Breast epithelium (tissue), 3 donors: ENCODE measurements at regions not wholly inside any gene's neighbourhood (a gene's known extent, or its start where the extent isn't known, plus 50 kb on each side); places are given as distances from the start of the nearest gene placed in this dataset.

Experiments
- CTCF ChIP-seq, 3 donors: fragments of 450-650 bp; IDR thresholded peaks; one replicate each; pipeline ENCODE4 v1.5.1; 2016 to 2017; ENCODE audit warnings: antibody characterized with exemption in 3 of 3, mild to moderate bottlenecking in 3 of 3, moderate library complexity in 3 of 3
- POLR2A ChIP-seq: fragments of 450-650 bp; IDR thresholded peaks from one replicate; pipeline ENCODE4 v1.6.1; 2016; ENCODE audit warnings: antibody characterized with exemption, mild to moderate bottlenecking, moderate library complexity
- POLR2AphosphoS5 ChIP-seq, 3 donors: sonication (generic); formaldehyde crosslinking; IDR thresholded peaks; one replicate each; pipeline ENCODE4 v1.6.1; 2017; ENCODE audit warnings: antibody characterized with exemption in 3 of 3

GRCh38 chr11:90587896-90588295 is 365.0 kb upstream of the CHORDC1 start:
- TF ChIP-seq CTCF (IDR thresholded peaks at IDR 0.05) (no peak), POLR2A (no peak), POLR2AphosphoS5 (IDR thresholded peaks at IDR 0.05) (no peak)
